Neural cell (in vitro differentiated cells): ENCODE measurements at regions not wholly inside any gene's neighbourhood (a gene's known extent, or its start where the extent isn't known, plus 50 kb on each side); places are given as distances from the start of the nearest gene placed in this dataset.

Source experiments
- EP300 ChIP-seq: fragments of 450-650 bp; conservative IDR thresholded peaks from 2 replicates; pipeline ENCODE4 v1.6.1; 2014; ENCODE audit warnings: antibody characterized with exemption, mild to moderate bottlenecking, moderate library complexity; ENCODE audit not compliant: poor library complexity, severe bottlenecking
- EZH2 ChIP-seq: fragments of 200-600, 300-800 bp; shearing (Covaris generic), sonication (generic); IDR thresholded peaks from 2 replicates; pipeline ENCODE4 v1.6.1; 2014; ENCODE audit warnings: antibody characterized with exemption, low read length, borderline replicate concordance, mild to moderate bottlenecking; ENCODE audit not compliant: insufficient read depth, poor library complexity, severe bottlenecking
- POLR2AphosphoS5 ChIP-seq: IDR thresholded peaks from 2 replicates; pipeline ENCODE4 v1.6.1; 2012
- RAD21 ChIP-seq: fragments of 450-650 bp; conservative IDR thresholded peaks from 2 replicates; pipeline ENCODE4 v1.6.1; 2014; ENCODE audit warnings: antibody characterized with exemption, mild to moderate bottlenecking, moderate library complexity
- SMC3 ChIP-seq: fragments of 450-650 bp; conservative IDR thresholded peaks from 2 replicates; pipeline ENCODE4 v1.6.1; 2014; ENCODE audit warnings: antibody characterized with exemption, mild to moderate bottlenecking, moderate library complexity; ENCODE audit not compliant: poor library complexity
- TAF1 ChIP-seq: IDR thresholded peaks from 2 replicates; pipeline ENCODE4 v1.6.1; 2012; ENCODE audit warnings: low read depth
- TF ChIP-seq, protein P1 (sequence below): fragments of 450-650 bp; IDR thresholded peaks from 2 replicates; pipeline ENCODE4 v1.5.1; 2014; ENCODE audit warnings: antibody characterized with exemption, mild to moderate bottlenecking, moderate library complexity; ENCODE audit not compliant: poor library complexity, severe bottlenecking
- TF ChIP-seq, protein P2 (sequence below): IDR thresholded peaks from 2 replicates; pipeline ENCODE4 v1.6.1; 2012; ENCODE audit warnings: borderline replicate concordance

DNA sequence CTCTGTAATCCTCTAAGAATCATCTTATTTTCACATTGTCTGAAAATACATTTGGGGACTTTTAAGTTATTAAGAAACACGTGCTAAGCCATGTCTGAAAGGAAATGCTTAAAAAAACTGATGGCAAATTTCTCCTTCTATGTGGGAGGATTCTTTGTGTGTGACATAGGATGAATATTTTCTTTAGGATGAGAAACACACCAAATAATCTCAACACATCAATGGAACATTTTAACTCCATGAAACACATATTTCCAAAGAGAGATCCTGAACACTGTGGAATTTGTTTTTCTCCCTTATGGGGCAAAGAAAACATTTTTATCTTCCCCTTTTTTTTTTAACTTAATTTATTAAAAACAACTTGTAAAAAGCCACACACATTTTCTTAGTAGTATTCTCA is 153.8 kb upstream of the ANKRD50 start:
- TF ChIP-seq RAD21 (no peak), POLR2AphosphoS5 (no peak), EZH2 (no peak), EP300 (no peak), TAF1 (no peak), SMC3 (no peak)
- TF ChIP-seq, protein P1, sequence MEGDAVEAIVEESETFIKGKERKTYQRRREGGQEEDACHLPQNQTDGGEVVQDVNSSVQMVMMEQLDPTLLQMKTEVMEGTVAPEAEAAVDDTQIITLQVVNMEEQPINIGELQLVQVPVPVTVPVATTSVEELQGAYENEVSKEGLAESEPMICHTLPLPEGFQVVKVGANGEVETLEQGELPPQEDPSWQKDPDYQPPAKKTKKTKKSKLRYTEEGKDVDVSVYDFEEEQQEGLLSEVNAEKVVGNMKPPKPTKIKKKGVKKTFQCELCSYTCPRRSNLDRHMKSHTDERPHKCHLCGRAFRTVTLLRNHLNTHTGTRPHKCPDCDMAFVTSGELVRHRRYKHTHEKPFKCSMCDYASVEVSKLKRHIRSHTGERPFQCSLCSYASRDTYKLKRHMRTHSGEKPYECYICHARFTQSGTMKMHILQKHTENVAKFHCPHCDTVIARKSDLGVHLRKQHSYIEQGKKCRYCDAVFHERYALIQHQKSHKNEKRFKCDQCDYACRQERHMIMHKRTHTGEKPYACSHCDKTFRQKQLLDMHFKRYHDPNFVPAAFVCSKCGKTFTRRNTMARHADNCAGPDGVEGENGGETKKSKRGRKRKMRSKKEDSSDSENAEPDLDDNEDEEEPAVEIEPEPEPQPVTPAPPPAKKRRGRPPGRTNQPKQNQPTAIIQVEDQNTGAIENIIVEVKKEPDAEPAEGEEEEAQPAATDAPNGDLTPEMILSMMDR, result no peak
- TF ChIP-seq, protein P2, sequence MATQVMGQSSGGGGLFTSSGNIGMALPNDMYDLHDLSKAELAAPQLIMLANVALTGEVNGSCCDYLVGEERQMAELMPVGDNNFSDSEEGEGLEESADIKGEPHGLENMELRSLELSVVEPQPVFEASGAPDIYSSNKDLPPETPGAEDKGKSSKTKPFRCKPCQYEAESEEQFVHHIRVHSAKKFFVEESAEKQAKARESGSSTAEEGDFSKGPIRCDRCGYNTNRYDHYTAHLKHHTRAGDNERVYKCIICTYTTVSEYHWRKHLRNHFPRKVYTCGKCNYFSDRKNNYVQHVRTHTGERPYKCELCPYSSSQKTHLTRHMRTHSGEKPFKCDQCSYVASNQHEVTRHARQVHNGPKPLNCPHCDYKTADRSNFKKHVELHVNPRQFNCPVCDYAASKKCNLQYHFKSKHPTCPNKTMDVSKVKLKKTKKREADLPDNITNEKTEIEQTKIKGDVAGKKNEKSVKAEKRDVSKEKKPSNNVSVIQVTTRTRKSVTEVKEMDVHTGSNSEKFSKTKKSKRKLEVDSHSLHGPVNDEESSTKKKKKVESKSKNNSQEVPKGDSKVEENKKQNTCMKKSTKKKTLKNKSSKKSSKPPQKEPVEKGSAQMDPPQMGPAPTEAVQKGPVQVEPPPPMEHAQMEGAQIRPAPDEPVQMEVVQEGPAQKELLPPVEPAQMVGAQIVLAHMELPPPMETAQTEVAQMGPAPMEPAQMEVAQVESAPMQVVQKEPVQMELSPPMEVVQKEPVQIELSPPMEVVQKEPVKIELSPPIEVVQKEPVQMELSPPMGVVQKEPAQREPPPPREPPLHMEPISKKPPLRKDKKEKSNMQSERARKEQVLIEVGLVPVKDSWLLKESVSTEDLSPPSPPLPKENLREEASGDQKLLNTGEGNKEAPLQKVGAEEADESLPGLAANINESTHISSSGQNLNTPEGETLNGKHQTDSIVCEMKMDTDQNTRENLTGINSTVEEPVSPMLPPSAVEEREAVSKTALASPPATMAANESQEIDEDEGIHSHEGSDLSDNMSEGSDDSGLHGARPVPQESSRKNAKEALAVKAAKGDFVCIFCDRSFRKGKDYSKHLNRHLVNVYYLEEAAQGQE, result no peak
